CD14-positive monocyte (primary cell): ENCODE measurements at regions not wholly inside any gene's neighbourhood (a gene's known extent, or its start where the extent isn't known, plus 50 kb on each side); places are given as distances from the start of the nearest gene placed in this dataset.

Experiments
- DNase-seq, 3 donors: peaks; one replicate each; pipeline ENCODE4 v3.0.0-alpha.2; 2011 to 2022
- H2AFZ ChIP-seq: 2 replicates; pipeline ENCODE4 v1.6.0; 2012; ENCODE audit warnings: mild to moderate bottlenecking, low read depth, low read length, inconsistent platforms; ENCODE audit not compliant: insufficient read depth, poor library complexity, severe bottlenecking
- H3K27ac ChIP-seq, 2 donors: 1 replicate in 1 of 2; 2 replicates in 1 of 2; pipeline ENCODE4 v1.5.1; 2012 to 2013; ENCODE audit warnings: low read length in 2 of 2, control low read depth in 1 of 2, inconsistent platforms in 1 of 2, low read depth in 1 of 2, mild to moderate bottlenecking in 1 of 2
- H3K27me3 ChIP-seq, 2 donors: one replicate each; pipeline versions ENCODE4 v1.6.0 to v1.6.1; 2011 to 2013; ENCODE audit warnings: low read length in 2 of 2; ENCODE audit not compliant: control insufficient read depth in 2 of 2, insufficient read depth in 2 of 2
- H3K36me3 ChIP-seq, 2 donors: replicated peaks in 1 of 2; 1 replicate in 1 of 2; 2 replicates in 1 of 2; pipeline versions ENCODE4 v1.5.1 to v1.6.1; 2012 to 2013; ENCODE audit warnings: low read length in 2 of 2, control low read depth in 1 of 2, inconsistent platforms in 1 of 2, mild to moderate bottlenecking in 1 of 2; ENCODE audit not compliant: insufficient read depth in 2 of 2, control insufficient read depth in 1 of 2
- H3K4me1 ChIP-seq, 2 donors: 1 replicate in 1 of 2; 2 replicates in 1 of 2; pipeline versions ENCODE4 v1.5.1 to v1.6.1; 2012 to 2013; ENCODE audit warnings: low read length in 2 of 2, control low read depth in 1 of 2, inconsistent platforms in 1 of 2, mild to moderate bottlenecking in 1 of 2, moderate library complexity in 1 of 2; ENCODE audit not compliant: insufficient read depth in 2 of 2, control insufficient read depth in 1 of 2
- H3K4me2 ChIP-seq: replicated peaks from 2 replicates; pipeline ENCODE3; 2012; ENCODE audit warnings: low read length, moderate library complexity, mild to moderate bottlenecking; ENCODE audit not compliant: poor library complexity, severe bottlenecking; ENCODE audit errors: extremely low read depth
- H3K4me3 ChIP-seq, 3 experiments: fragments of 200-600 bp in 1 of 3; sonication (generic) in 1 of 3; replicated peaks in 1 of 3; 1 replicate in 2 of 3; 2 replicates in 1 of 3; pipeline ENCODE4 v1.5.1; 2011 to 2013; ENCODE audit warnings: low read length in 3 of 3, mild to moderate bottlenecking in 3 of 3, control low read depth in 2 of 3, low read depth in 2 of 3, inconsistent platforms in 1 of 3, moderate library complexity in 1 of 3
- H3K79me2 ChIP-seq: 2 replicates; pipeline ENCODE4 v1.6.0; 2012; ENCODE audit warnings: mild to moderate bottlenecking, control low read depth, inconsistent platforms, low read length, moderate library complexity; ENCODE audit not compliant: insufficient read depth
- H3K9ac ChIP-seq: 2 replicates; pipeline ENCODE4 v1.6.0; 2017; ENCODE audit warnings: low read length, mild to moderate bottlenecking; ENCODE audit not compliant: insufficient read depth, poor library complexity, severe bottlenecking
- H3K9me3 ChIP-seq, 2 donors: replicated peaks in 1 of 2; 1 replicate in 1 of 2; 2 replicates in 1 of 2; pipeline versions ENCODE4 v1.5.1 to v1.6.1; 2012 to 2013; ENCODE audit warnings: low read length in 2 of 2, control low read depth in 1 of 2; ENCODE audit not compliant: control insufficient read depth in 1 of 2, insufficient read depth in 1 of 2
- H4K20me1 ChIP-seq: 2 replicates; pipeline ENCODE4 v1.6.0; 2012; ENCODE audit warnings: mild to moderate bottlenecking, low read length, control low read depth, moderate library complexity; ENCODE audit not compliant: insufficient read depth
- H3K27ac Mint-ChIP-seq, 7 donors: one replicate each; pipeline ENCODE4 v1.8.0; 2020; ENCODE audit warnings: mild to moderate bottlenecking in 7 of 7, mixed read lengths in 7 of 7, moderate library complexity in 6 of 7, inconsistent platforms in 2 of 7
- H3K27me3 Mint-ChIP-seq, 3 donors: one replicate each; pipeline ENCODE4 v1.8.0; 2021 to 2022; ENCODE audit warnings: low read depth in 3 of 3, mild to moderate bottlenecking in 3 of 3, mixed read lengths in 3 of 3, moderate library complexity in 3 of 3, inconsistent platforms in 1 of 3
- H3K36me3 Mint-ChIP-seq, 2 donors: one replicate each; pipeline ENCODE4 v1.8.0; 2020; ENCODE audit warnings: mixed read lengths in 2 of 2, inconsistent platforms in 1 of 2, mild to moderate bottlenecking in 1 of 2
- H3K4me1 Mint-ChIP-seq: one replicate; pipeline ENCODE4 v1.8.0; 2020; ENCODE audit warnings: mild to moderate bottlenecking, mixed read lengths
- H3K4me3 Mint-ChIP-seq, 2 donors: one replicate each; pipeline ENCODE4 v1.8.0; 2020; ENCODE audit warnings: mild to moderate bottlenecking in 2 of 2, mixed read lengths in 2 of 2, moderate library complexity in 1 of 2
- H3K9me3 Mint-ChIP-seq, 7 donors: one replicate each; pipeline ENCODE4 v1.8.0; 2020 to 2022; ENCODE audit warnings: mixed read lengths in 7 of 7, mild to moderate bottlenecking in 6 of 7, moderate library complexity in 6 of 7, inconsistent platforms in 2 of 7
- CTCF ChIP-seq: fragments of 200-600 bp; IDR thresholded peaks from one replicate; pipeline ENCODE4 v1.8.0; 2022; ENCODE audit warnings: antibody characterized with exemption, mild to moderate bottlenecking
- WGBS: methylation state at CpG from one replicate; pipeline ENCODE4 v1.1.5; 2013; ENCODE audit warnings: missing lambda C conversion rate; ENCODE audit not compliant: insufficient coverage; 5-methylcytosine and 5-hydroxymethylcytosine counted together
- intact Hi-C, 2 donors: fragments of 100-400 bp; cut with micrococcal nuclease; formaldehyde crosslinking; loops; one replicate each; pipeline versions ENCODE4 v1.15.0 to v1.15.1; 2023

GRCh38 chr1:68703921-68704354, 207.1 kb upstream of the DEPDC1 start:
- Histone ChIP-seq H3K79me2 (no peaks in the 10 kb centered on the region), H3K27me3 (no peaks in the 10 kb centered on the region), H3K27ac (no peak overlapping the region), H3K4me1 (no peaks in the 10 kb centered on the region), H4K20me1 (no peaks in the 10 kb centered on the region), H3K4me3 (no peak overlapping the region), H2AFZ (no peak overlapping the region), H3K9ac (no peak overlapping the region), H3K36me3 (no peaks in the 10 kb centered on the region), H3K4me2 (no peak overlapping the region), H3K9me3 (peaks cover 3 to 27% of the 10 kb centered on the region in 2 donors)
- Mint-ChIP-seq H3K27me3 (peaks cover 0 to 3% (median 0%) of the 10 kb centered on the region in 3 donors), H3K36me3 (no peaks in the 10 kb centered on the region), H3K9me3 (peaks cover 3 to 17% (median 9%) of the 10 kb centered on the region in 7 donors), H3K4me3 (no peak overlapping the region), H3K27ac (no peak overlapping the region), H3K4me1 (no peaks in the 10 kb centered on the region)
- WGBS = 73% methylated on average over 1 of the region's 2 CpGs
- no peak for DNase-seq
- no peak for TF ChIP-seq CTCF
- intact Hi-C loops = no loop called here

GRCh38 chr1:68704800-68705443, 208.0 kb upstream of the DEPDC1 start:
- Histone ChIP-seq H3K79me2 (no peaks in the 10 kb centered on the region), H2AFZ (no peak overlapping the region), H3K36me3 (no peaks in the 10 kb centered on the region), H3K27ac (no peak overlapping the region), H3K4me3 (no peak overlapping the region), H3K9ac (no peak overlapping the region), H3K4me1 (no peaks in the 10 kb centered on the region), H3K4me2 (no peak overlapping the region), H3K27me3 (no peaks in the 10 kb centered on the region), H4K20me1 (no peaks in the 10 kb centered on the region), H3K9me3 (peaks cover 6 to 37% of the 10 kb centered on the region in 2 donors)
- intact Hi-C loops = no loop called here
- Mint-ChIP-seq H3K4me1 (no peaks in the 10 kb centered on the region), H3K4me3 (no peak overlapping the region), H3K27ac (no peak overlapping the region), H3K36me3 (no peaks in the 10 kb centered on the region), H3K27me3 (peaks cover 0 to 3% (median 0%) of the 10 kb centered on the region in 3 donors), H3K9me3 (peaks cover 8 to 19% (median 14%) of the 10 kb centered on the region in 7 donors)
- no peak for TF ChIP-seq CTCF
- 55% methylated on average over 1 of the region's 2 CpGs for WGBS
- DNase-seq = no peak
